ENCODE measurements at regions not wholly inside any gene's neighbourhood (a gene's known extent, or its start where the extent isn't known, plus 50 kb on each side); places are given as distances from the start of the nearest gene placed in this dataset.

DNA sequence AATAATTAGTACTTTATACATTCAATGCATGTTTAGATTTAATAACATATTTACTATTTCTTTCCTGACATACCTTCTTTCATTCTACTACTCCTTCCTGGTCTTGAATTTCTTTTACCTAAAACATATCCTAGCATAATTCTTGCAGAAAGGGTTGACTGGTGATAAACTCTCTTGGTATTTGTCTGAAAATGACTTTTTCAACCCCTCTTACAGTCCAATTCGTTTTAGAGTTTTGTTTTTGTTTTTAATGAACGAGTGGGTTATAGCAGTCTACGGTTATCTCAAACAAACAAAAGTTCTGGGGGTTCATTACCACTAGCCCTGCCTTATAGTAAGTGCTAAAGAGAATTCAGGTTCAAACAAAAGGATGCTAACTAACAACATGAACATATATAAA, 69.6 kb upstream of the ALDH1B1 start:
- H3K4me2 ChIP-seq, result no peak overlapping the region
- H3F3A ChIP-seq (replicated peaks; ENCODE audit: low read depth), result no peaks in the 10 kb centered on the region
- peaks cover 4% of the 10 kb centered on the region; the same call in 1 of the 2 replicates for H3K36me3 ChIP-seq (ENCODE audit: insufficient read depth)
- H3K9me3 Mint-ChIP-seq, result peaks cover 14% of the 10 kb centered on the region
- no peak overlapping the region for H2AFZ ChIP-seq
- H3K4me1 Mint-ChIP-seq, result no peaks in the 10 kb centered on the region
- H3K36me3 Mint-ChIP-seq (ENCODE audit: low read depth), result peaks cover 10% of the 10 kb centered on the region
- no peaks in the 10 kb centered on the region for H4K20me1 ChIP-seq (replicated peaks; ENCODE audit: insufficient read depth)
- TF ChIP-seq NANOG (IDR thresholded peaks at IDR 0.05; ENCODE audit: borderline replicate concordance) (no peak), POLR2AphosphoS5 (IDR thresholded peaks at IDR 0.05; ENCODE audit: low read depth) (no peak), CREB1 (CRISPR knock-in tag; IDR thresholded peaks at IDR 0.05; ENCODE audit: low read depth) (no peak), JUNB (IDR thresholded peaks at IDR 0.05; ENCODE audit: unreplicated experiment) (no peak), STAT1 (IDR thresholded peaks at IDR 0.05; ENCODE audit: unreplicated experiment) (no peak), EZH2 (IDR thresholded peaks at IDR 0.05; ENCODE audit: low read depth, unreplicated experiment) (no peak), ZNF331 (CRISPR knock-in tag; IDR thresholded peaks at IDR 0.05; ENCODE audit: low read depth) (no peak), ZNF114 (CRISPR knock-in tag; IDR thresholded peaks at IDR 0.05) (no peak), EZH2phosphoT487 (IDR thresholded peaks at IDR 0.05; ENCODE audit: unreplicated experiment) (no peak)
- TF ChIP-seq, protein P1, sequence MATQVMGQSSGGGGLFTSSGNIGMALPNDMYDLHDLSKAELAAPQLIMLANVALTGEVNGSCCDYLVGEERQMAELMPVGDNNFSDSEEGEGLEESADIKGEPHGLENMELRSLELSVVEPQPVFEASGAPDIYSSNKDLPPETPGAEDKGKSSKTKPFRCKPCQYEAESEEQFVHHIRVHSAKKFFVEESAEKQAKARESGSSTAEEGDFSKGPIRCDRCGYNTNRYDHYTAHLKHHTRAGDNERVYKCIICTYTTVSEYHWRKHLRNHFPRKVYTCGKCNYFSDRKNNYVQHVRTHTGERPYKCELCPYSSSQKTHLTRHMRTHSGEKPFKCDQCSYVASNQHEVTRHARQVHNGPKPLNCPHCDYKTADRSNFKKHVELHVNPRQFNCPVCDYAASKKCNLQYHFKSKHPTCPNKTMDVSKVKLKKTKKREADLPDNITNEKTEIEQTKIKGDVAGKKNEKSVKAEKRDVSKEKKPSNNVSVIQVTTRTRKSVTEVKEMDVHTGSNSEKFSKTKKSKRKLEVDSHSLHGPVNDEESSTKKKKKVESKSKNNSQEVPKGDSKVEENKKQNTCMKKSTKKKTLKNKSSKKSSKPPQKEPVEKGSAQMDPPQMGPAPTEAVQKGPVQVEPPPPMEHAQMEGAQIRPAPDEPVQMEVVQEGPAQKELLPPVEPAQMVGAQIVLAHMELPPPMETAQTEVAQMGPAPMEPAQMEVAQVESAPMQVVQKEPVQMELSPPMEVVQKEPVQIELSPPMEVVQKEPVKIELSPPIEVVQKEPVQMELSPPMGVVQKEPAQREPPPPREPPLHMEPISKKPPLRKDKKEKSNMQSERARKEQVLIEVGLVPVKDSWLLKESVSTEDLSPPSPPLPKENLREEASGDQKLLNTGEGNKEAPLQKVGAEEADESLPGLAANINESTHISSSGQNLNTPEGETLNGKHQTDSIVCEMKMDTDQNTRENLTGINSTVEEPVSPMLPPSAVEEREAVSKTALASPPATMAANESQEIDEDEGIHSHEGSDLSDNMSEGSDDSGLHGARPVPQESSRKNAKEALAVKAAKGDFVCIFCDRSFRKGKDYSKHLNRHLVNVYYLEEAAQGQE (IDR thresholded peaks at IDR 0.05; ENCODE audit: unreplicated experiment), result no peak
- TF ChIP-seq, protein P2, sequence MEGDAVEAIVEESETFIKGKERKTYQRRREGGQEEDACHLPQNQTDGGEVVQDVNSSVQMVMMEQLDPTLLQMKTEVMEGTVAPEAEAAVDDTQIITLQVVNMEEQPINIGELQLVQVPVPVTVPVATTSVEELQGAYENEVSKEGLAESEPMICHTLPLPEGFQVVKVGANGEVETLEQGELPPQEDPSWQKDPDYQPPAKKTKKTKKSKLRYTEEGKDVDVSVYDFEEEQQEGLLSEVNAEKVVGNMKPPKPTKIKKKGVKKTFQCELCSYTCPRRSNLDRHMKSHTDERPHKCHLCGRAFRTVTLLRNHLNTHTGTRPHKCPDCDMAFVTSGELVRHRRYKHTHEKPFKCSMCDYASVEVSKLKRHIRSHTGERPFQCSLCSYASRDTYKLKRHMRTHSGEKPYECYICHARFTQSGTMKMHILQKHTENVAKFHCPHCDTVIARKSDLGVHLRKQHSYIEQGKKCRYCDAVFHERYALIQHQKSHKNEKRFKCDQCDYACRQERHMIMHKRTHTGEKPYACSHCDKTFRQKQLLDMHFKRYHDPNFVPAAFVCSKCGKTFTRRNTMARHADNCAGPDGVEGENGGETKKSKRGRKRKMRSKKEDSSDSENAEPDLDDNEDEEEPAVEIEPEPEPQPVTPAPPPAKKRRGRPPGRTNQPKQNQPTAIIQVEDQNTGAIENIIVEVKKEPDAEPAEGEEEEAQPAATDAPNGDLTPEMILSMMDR (conservative IDR thresholded peaks at IDR 0.05; ENCODE audit: low read depth in 2 of 2), result no peak
- TF ChIP-seq, protein P3, sequence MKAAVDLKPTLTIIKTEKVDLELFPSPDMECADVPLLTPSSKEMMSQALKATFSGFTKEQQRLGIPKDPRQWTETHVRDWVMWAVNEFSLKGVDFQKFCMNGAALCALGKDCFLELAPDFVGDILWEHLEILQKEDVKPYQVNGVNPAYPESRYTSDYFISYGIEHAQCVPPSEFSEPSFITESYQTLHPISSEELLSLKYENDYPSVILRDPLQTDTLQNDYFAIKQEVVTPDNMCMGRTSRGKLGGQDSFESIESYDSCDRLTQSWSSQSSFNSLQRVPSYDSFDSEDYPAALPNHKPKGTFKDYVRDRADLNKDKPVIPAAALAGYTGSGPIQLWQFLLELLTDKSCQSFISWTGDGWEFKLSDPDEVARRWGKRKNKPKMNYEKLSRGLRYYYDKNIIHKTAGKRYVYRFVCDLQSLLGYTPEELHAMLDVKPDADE (IDR thresholded peaks at IDR 0.05), result no peak
- TF ChIP-seq, protein P4, sequence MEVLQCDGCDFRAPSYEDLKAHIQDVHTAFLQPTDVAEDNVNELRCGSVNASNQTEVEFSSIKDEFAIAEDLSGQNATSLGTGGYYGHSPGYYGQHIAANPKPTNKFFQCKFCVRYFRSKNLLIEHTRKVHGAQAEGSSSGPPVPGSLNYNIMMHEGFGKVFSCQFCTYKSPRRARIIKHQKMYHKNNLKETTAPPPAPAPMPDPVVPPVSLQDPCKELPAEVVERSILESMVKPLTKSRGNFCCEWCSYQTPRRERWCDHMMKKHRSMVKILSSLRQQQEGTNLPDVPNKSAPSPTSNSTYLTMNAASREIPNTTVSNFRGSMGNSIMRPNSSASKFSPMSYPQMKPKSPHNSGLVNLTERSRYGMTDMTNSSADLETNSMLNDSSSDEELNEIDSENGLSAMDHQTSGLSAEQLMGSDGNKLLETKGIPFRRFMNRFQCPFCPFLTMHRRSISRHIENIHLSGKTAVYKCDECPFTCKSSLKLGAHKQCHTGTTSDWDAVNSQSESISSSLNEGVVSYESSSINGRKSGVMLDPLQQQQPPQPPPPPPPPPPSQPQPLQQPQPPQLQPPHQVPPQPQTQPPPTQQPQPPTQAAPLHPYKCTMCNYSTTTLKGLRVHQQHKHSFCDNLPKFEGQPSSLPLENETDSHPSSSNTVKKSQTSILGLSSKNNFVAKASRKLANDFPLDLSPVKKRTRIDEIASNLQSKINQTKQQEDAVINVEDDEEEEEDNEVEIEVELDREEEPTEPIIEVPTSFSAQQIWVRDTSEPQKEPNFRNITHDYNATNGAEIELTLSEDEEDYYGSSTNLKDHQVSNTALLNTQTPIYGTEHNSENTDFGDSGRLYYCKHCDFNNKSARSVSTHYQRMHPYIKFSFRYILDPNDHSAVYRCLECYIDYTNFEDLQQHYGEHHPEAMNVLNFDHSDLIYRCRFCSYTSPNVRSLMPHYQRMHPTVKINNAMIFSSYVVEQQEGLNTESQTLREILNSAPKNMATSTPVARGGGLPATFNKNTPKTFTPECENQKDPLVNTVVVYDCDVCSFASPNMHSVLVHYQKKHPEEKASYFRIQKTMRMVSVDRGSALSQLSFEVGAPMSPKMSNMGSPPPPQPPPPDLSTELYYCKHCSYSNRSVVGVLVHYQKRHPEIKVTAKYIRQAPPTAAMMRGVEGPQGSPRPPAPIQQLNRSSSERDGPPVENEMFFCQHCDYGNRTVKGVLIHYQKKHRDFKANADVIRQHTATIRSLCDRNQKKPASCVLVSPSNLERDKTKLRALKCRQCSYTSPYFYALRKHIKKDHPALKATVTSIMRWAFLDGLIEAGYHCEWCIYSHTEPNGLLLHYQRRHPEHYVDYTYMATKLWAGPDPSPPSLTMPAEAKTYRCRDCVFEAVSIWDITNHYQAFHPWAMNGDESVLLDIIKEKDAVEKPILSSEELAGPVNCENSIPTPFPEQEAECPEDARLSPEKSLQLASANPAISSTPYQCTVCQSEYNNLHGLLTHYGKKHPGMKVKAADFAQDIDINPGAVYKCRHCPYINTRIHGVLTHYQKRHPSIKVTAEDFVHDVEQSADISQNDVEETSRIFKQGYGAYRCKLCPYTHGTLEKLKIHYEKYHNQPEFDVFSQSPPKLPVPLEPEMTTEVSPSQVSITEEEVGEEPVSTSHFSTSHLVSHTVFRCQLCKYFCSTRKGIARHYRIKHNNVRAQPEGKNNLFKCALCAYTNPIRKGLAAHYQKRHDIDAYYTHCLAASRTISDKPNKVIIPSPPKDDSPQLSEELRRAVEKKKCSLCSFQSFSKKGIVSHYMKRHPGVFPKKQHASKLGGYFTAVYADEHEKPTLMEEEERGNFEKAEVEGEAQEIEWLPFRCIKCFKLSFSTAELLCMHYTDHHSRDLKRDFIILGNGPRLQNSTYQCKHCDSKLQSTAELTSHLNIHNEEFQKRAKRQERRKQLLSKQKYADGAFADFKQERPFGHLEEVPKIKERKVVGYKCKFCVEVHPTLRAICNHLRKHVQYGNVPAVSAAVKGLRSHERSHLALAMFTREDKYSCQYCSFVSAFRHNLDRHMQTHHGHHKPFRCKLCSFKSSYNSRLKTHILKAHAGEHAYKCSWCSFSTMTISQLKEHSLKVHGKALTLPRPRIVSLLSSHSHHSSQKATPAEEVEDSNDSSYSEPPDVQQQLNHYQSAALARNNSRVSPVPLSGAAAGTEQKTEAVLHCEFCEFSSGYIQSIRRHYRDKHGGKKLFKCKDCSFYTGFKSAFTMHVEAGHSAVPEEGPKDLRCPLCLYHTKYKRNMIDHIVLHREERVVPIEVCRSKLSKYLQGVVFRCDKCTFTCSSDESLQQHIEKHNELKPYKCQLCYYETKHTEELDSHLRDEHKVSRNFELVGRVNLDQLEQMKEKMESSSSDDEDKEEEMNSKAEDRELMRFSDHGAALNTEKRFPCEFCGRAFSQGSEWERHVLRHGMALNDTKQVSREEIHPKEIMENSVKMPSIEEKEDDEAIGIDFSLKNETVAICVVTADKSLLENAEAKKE (CRISPR knock-in tag; IDR thresholded peaks at IDR 0.05), result no peak
- peaks cover 2% of the 10 kb centered on the region for H3K27me3 Mint-ChIP-seq (ENCODE audit: insufficient read depth, low read depth, poor library complexity)
- no peaks in the 10 kb centered on the region for H3K4me1 ChIP-seq (ENCODE audit: insufficient read depth)
- ATAC-seq (no peak), DNase-seq (ENCODE audit: low spot score) (no peak)
- no peak overlapping the region for H3K27ac Mint-ChIP-seq
- H3K27me3 ChIP-seq (ENCODE audit: insufficient read depth), result no peaks in the 10 kb centered on the region
- no peak overlapping the region for H3K27ac ChIP-seq (ENCODE audit: low read depth)
- H3K4me3 Mint-ChIP-seq, result no peak overlapping the region
- H3K79me2 ChIP-seq (replicated peaks; ENCODE audit: insufficient read depth), result no peaks in the 10 kb centered on the region
- H3K4me3 ChIP-seq, result no peak overlapping the region
- no peaks in the 10 kb centered on the region; the same call in 1 of the 2 replicates for H3K9me2 ChIP-seq (ENCODE audit: insufficient read depth)

Data from GM23338 (cell line).